ENCODE measurements at regions not wholly inside any gene's neighbourhood (a gene's known extent, or its start where the extent isn't known, plus 50 kb on each side); places are given as distances from the start of the nearest gene placed in this dataset.

GRCh38 chr1:102182603-102183260 is 186.0 kb upstream of the OLFM3 start:
- POLR2A ChIA-PET (ENCODE audit: low non-redundant PET), result no interaction called here
- no peak overlapping the region for H3K27ac ChIP-seq
- TF ChIP-seq CTCF (conservative IDR thresholded peaks at IDR 0.05; ENCODE audit: low read depth), result no peak
- no peak for DNase-seq (ENCODE audit: low spot score)
- CTCF ChIA-PET, result interaction anchor here (0.6 kb wide), 1 partner anchor 319 kb away, joined by 4 read pairs; no protein-coding TSS in a partner anchor

- TF ChIP-seq CTCF (conservative IDR thresholded peaks at IDR 0.05; ENCODE audit: low read depth), result no peak
- no peak for DNase-seq (ENCODE audit: low spot score)
- POLR2A ChIA-PET (ENCODE audit: low non-redundant PET), result no interaction called here
- H3K27ac ChIP-seq, result no peak overlapping the region
- CTCF ChIA-PET, result no interaction called here
These were observed 184.6 kb upstream of the OLFM3 start for GRCh38 chr1:102181341-102181740.

GRCh38 chr1:102178480-102178879 is 181.8 kb upstream of the OLFM3 start:
- no peak for TF ChIP-seq CTCF (conservative IDR thresholded peaks at IDR 0.05; ENCODE audit: low read depth)
- POLR2A ChIA-PET (ENCODE audit: low non-redundant PET), result no interaction called here
- no peak overlapping the region for H3K27ac ChIP-seq
- CTCF ChIA-PET, result no interaction called here
- DNase-seq (ENCODE audit: low spot score), result no peak

- DNase-seq (ENCODE audit: low spot score), result peak; percentile 5
- CTCF ChIA-PET, result interaction anchor here (0.7 kb wide), 1 partner anchor 487 kb away, joined by 3 read pairs; no protein-coding TSS in a partner anchor
- peak; percentile 41; the same call in 1 of the 2 replicates for TF ChIP-seq CTCF (conservative IDR thresholded peaks at IDR 0.05; ENCODE audit: low read depth)
- POLR2A ChIA-PET (ENCODE audit: low non-redundant PET), result no interaction called here
- H3K27ac ChIP-seq, result no peak overlapping the region
These were observed 177.6 kb upstream of the OLFM3 start for GRCh38 chr1:102174259-102174863.

DNA sequence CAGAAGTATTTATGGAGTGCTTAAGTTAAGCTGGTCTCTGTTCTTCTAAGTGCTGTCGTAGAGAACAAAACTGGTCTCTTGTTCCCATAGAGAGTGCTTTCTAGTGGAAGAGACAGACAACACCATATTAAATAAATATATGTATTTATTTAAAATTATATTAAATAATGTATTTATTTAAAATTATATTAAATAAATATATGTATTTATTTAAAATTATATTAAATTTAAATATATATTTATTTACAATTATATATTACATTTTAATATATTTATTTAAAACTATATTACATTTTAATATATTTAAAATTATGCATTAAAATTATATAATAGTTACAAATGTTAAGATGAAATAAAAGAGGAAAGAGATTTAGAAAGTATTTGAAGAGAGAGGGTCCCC is 175.5 kb upstream of the OLFM3 start:
- no peak for TF ChIP-seq CTCF (conservative IDR thresholded peaks at IDR 0.05; ENCODE audit: low read depth)
- DNase-seq (ENCODE audit: low spot score), result no peak
- no peak overlapping the region for H3K27ac ChIP-seq
- ChIA-PET CTCF (interaction anchor here (0.6 kb wide), 1 partner anchor 909 kb away, joined by 3 read pairs; no protein-coding TSS in a partner anchor), POLR2A (ENCODE audit: low non-redundant PET) (no interaction called here)

- TF ChIP-seq CTCF (conservative IDR thresholded peaks at IDR 0.05; ENCODE audit: low read depth), result no peak
- POLR2A ChIA-PET (ENCODE audit: low non-redundant PET), result no interaction called here
- CTCF ChIA-PET, result no interaction called here
- no peak for DNase-seq (ENCODE audit: low spot score)
- H3K27ac ChIP-seq, result no peak overlapping the region
These were observed 167.1 kb upstream of the OLFM3 start for GRCh38 chr1:102163799-102164198.

Measured in RWPE1 (cell line).